Stomach (tissue), 8 donors: ENCODE measurements at regions not wholly inside any gene's neighbourhood (a gene's known extent, or its start where the extent isn't known, plus 50 kb on each side); places are given as distances from the start of the nearest gene placed in this dataset.

Source experiments
- DNase-seq, 2 donors: peaks; one replicate each; pipeline versions ENCODE4 v3.0.0 to v3.0.0-alpha.2; 2013 to 2019
- H3K27ac ChIP-seq, 5 donors: fragments of 200-600 bp in 4 of 5; sonication (generic) in 4 of 5; one replicate each; pipeline ENCODE4 v1.5.1; 2013 to 2019; ENCODE audit warnings: mild to moderate bottlenecking in 1 of 5, moderate library complexity in 1 of 5
- H3K27me3 ChIP-seq, 3 donors: fragments of 200-600 bp; sonication (generic); one replicate each; pipeline ENCODE4 v1.5.1; 2017 to 2019; ENCODE audit warnings: mixed run types in 1 of 3
- H3K36me3 ChIP-seq, 4 donors: fragments of 200-600 bp; sonication (generic); 1 replicate in 3 of 4; 2 replicates in 1 of 4; pipeline ENCODE4 v1.5.1; 2016 to 2019
- H3K4me1 ChIP-seq, 4 donors: fragments of 200-600 bp; sonication (generic); one replicate each; pipeline ENCODE4 v1.5.1; 2016 to 2019
- H3K4me3 ChIP-seq, 4 donors: fragments of 200-600 bp; sonication (generic) in 3 of 4; one replicate each; pipeline ENCODE4 v1.5.1; 2016 to 2019; ENCODE audit warnings: mild to moderate bottlenecking in 1 of 4
- H3K9me3 ChIP-seq, 4 donors: fragments of 200-600 bp; sonication (generic); one replicate each; pipeline ENCODE4 v1.5.1; 2016 to 2019
- CTCF ChIP-seq, 7 experiments: fragments of 450-650 bp in 4 of 7; fragments of 200-600 bp in 3 of 7; sonication (generic) in 3 of 7; IDR thresholded peaks; one replicate each; pipeline ENCODE4 v1.5.1; 2016 to 2019; ENCODE audit warnings: antibody characterized with exemption in 7 of 7, control low read depth in 2 of 7, mild to moderate bottlenecking in 1 of 7
- EP300 ChIP-seq: sonication (generic); formaldehyde crosslinking; IDR thresholded peaks from one replicate; pipeline ENCODE4 v1.6.1; 2017; ENCODE audit warnings: antibody characterized with exemption
- POLR2A ChIP-seq, 4 donors: fragments of 450-650 bp; IDR thresholded peaks; one replicate each; pipeline ENCODE4 v1.6.1; 2016; ENCODE audit warnings: antibody characterized with exemption in 4 of 4, control low read depth in 2 of 4, mild to moderate bottlenecking in 1 of 4, moderate library complexity in 1 of 4
- POLR2AphosphoS5 ChIP-seq, 3 donors: sonication (generic); formaldehyde crosslinking; IDR thresholded peaks; one replicate each; pipeline ENCODE4 v1.6.1; 2016; ENCODE audit warnings: antibody characterized with exemption in 3 of 3
- WGBS, 5 donors: extraction: QIAGEN DNeasy Blood & Tissue Kit in 3 of 5; methylation state at CpG; one replicate each; pipeline versions ENCODE4 v1.1.5 to v1.1.7; 2013 to 2018; 5-methylcytosine and 5-hydroxymethylcytosine counted together
- intact Hi-C: fragments of 100-400 bp; cut with DNase I; formaldehyde crosslinking; loops from one replicate; pipeline ENCODE4 v1.15.1; 2023; ENCODE audit warnings: low total_unique reads
- donor health status: healthy with polysubstance abuse.
- donor health status: Bipolar disorder and iron deficiency.
- donor health status: healthy.

- H3K27ac ChIP-seq = peak overlapping the region in 2 of 5 donors; percentile 61 to 69
- no peaks in the 10 kb centered on the region for H3K27me3 ChIP-seq
- DNase-seq = no peak
- intact Hi-C loops = no loop called here
- H3K4me1 ChIP-seq = peaks cover 0 to 11% (median 5%) of the 10 kb centered on the region in 4 donors
- H3K9me3 ChIP-seq = no peaks in the 10 kb centered on the region
- H3K4me3 ChIP-seq = no peak overlapping the region
- TF ChIP-seq EP300 = no peak
- no peak for TF ChIP-seq POLR2A (IDR thresholded peaks at IDR 0.05)
- TF ChIP-seq POLR2AphosphoS5 (IDR thresholded peaks at IDR 0.05) = no peak
- TF ChIP-seq CTCF (IDR thresholded peaks at IDR 0.05) = no peak
- WGBS, 5 donors = 42 to 51% (median 44%) methylated on average over 3 of the region's 3 CpGs
- H3K36me3 ChIP-seq = no peaks in the 10 kb centered on the region
Observed at GRCh38 chr13:73364736-73365135, 305.9 kb downstream of the KLF5 start.

GRCh38 chr13:73358606-73359095 is 299.8 kb downstream of the KLF5 start:
- DNase-seq = no peak
- no peak for TF ChIP-seq POLR2AphosphoS5 (IDR thresholded peaks at IDR 0.05)
- no peak for TF ChIP-seq CTCF (IDR thresholded peaks at IDR 0.05)
- no peak for TF ChIP-seq EP300
- TF ChIP-seq POLR2A (IDR thresholded peaks at IDR 0.05) = no peak
- intact Hi-C loops = no loop called here
- Histone ChIP-seq H3K9me3 (no peaks in the 10 kb centered on the region), H3K27ac (no peak overlapping the region), H3K27me3 (no peaks in the 10 kb centered on the region), H3K36me3 (no peaks in the 10 kb centered on the region), H3K4me1 (peaks cover 0 to 6% (median 0%) of the 10 kb centered on the region in 4 donors), H3K4me3 (no peak overlapping the region)

GRCh38 chr13:73355134-73355533 is 296.3 kb downstream of the KLF5 start:
- Histone ChIP-seq H3K27ac (no peak overlapping the region), H3K9me3 (no peaks in the 10 kb centered on the region), H3K4me3 (no peak overlapping the region), H3K36me3 (no peaks in the 10 kb centered on the region), H3K27me3 (no peaks in the 10 kb centered on the region), H3K4me1 (peaks cover 0 to 5% (median 0%) of the 10 kb centered on the region in 4 donors)
- WGBS, 5 donors = 50 to 67% (median 54%) methylated on average over 2 of the region's 2 CpGs
- DNase-seq = no peak
- intact Hi-C loops = no loop called here
- TF ChIP-seq POLR2AphosphoS5 (IDR thresholded peaks at IDR 0.05) (no peak), EP300 (no peak), CTCF (IDR thresholded peaks at IDR 0.05) (no peak), POLR2A (IDR thresholded peaks at IDR 0.05) (no peak)

GRCh38 chr13:73351730-73352129 is 292.9 kb downstream of the KLF5 start:
- H3K27me3 ChIP-seq = no peaks in the 10 kb centered on the region
- no peak for TF ChIP-seq POLR2A (IDR thresholded peaks at IDR 0.05)
- TF ChIP-seq POLR2AphosphoS5 (IDR thresholded peaks at IDR 0.05) = no peak
- no peak for TF ChIP-seq EP300
- no peak for TF ChIP-seq CTCF (IDR thresholded peaks at IDR 0.05)
- no peak overlapping the region for H3K4me3 ChIP-seq
- no peaks in the 10 kb centered on the region for H3K9me3 ChIP-seq
- peak overlapping the region in 1 of 5 donors; percentile 22 for H3K27ac ChIP-seq
- 30 to 58% (median 34%) methylated on average over 1 of the region's 1 CpG for WGBS, 5 donors
- H3K4me1 ChIP-seq = no peaks in the 10 kb centered on the region
- intact Hi-C loops = no loop called here
- no peaks in the 10 kb centered on the region for H3K36me3 ChIP-seq
- DNase-seq = no peak
